ENCODE measurements at regions not wholly inside any gene's neighbourhood (a gene's known extent, or its start where the extent isn't known, plus 50 kb on each side); places are given as distances from the start of the nearest gene placed in this dataset.

DNA sequence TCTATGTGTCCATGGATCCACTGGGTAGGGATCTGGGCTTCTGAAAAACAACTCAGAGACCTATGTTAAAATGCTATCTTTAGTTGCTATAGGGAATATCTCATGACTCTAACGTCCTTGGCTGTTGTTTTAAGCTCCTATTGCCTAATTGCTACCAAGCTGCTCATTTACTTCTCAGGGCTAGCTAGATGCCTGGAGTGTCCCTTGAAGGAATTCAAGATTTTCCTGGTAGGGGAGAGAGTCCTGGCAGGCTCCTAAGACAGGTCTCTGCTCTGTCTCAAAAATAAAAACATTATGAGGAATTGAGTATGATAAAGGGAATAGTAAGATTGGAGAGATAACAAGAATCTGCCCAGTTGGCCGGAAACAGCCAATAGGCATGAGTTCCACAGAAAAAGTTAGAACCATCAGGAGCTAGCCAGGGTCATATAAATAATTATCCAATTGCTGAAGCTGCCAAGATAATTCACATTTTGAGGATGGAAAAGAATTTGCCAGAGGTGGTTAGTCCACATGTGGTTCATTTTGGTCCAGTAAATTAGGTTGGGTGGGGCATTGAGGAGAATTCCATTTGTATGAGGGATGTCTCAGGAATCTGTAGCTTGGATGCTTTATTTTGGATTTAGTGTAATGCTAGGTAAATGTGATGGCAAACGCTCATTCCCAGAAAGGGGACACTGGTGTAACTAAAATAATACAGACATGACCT is 362.7 kb upstream of the VSTM2A start:
- no peak for TF ChIP-seq EZH2 (IDR thresholded peaks at IDR 0.05; ENCODE audit: insufficient read depth, poor library complexity, severe bottlenecking)
- TF ChIP-seq EZH2phosphoT487 (IDR thresholded peaks at IDR 0.05; ENCODE audit: insufficient read depth, low read depth), result no peak
